H1 (cell line): ENCODE measurements at regions not wholly inside any gene's neighbourhood (a gene's known extent, or its start where the extent isn't known, plus 50 kb on each side); places are given as distances from the start of the nearest gene placed in this dataset.

Source experiments
- CTCF ChIA-PET: fragments of 300-600 bp; sonication (Branson Sonifier 250); formaldehyde crosslinking; loops from one replicate; lab custom pipeline; 2021; ENCODE audit not compliant: partially characterized antibody; lab: Charles Lee
- POLR2A ChIA-PET: fragments of 300-600 bp; sonication (Branson Sonifier 250); formaldehyde crosslinking; loops from one replicate; lab custom pipeline; 2021; ENCODE audit warnings: inconsistent platforms; ENCODE audit not compliant: partially characterized antibody; lab: Charles Lee
- DNase-seq, 2 experiments: peaks; one replicate each; pipeline versions ENCODE4 v3.0.0 to v3.0.0-alpha.2; 2010 to 2022; ENCODE audit warnings: low spot score in 2 of 2, low read depth in 1 of 2, mixed read lengths in 1 of 2
- FAIRE-seq: peaks from 2 replicates; lab custom pipeline; 2011; peaks lifted over from hg19 to GRCh38; lab: Jason Lieb, UNC
- H2AFZ ChIP-seq: 2 replicates; pipeline ENCODE4 v1.8.1; 2012; ENCODE audit warnings: low read length, inconsistent platforms
- H2AK5ac ChIP-seq: 2 replicates; pipeline ENCODE4 v1.6.1; 2013; ENCODE audit warnings: low read depth, low read length
- H2BK120ac ChIP-seq: replicated peaks from 2 replicates; pipeline ENCODE3; 2013; ENCODE audit warnings: low read depth, low read length, inconsistent platforms
- H2BK12ac ChIP-seq: 2 replicates; pipeline ENCODE4 v1.6.1; 2013; ENCODE audit warnings: low read depth, low read length
- H2BK15ac ChIP-seq: 2 replicates; pipeline ENCODE4 v1.6.1; 2013; ENCODE audit warnings: low read length
- H2BK20ac ChIP-seq: 2 replicates; pipeline ENCODE4 v1.6.1; 2013; ENCODE audit warnings: low read length
- H2BK5ac ChIP-seq: 2 replicates; pipeline ENCODE4 v1.6.1; 2013; ENCODE audit warnings: low read depth, low read length
- H3K14ac ChIP-seq: 2 replicates; pipeline ENCODE4 v1.6.1; 2013; ENCODE audit warnings: inconsistent platforms; ENCODE audit not compliant: insufficient read length
- H3K18ac ChIP-seq: 2 replicates; pipeline ENCODE4 v1.6.1; 2013; ENCODE audit warnings: low read length; ENCODE audit errors: extremely low read depth
- H3K23ac ChIP-seq: 2 replicates; pipeline ENCODE4 v1.6.1; 2013; ENCODE audit warnings: inconsistent platforms; ENCODE audit not compliant: insufficient read length
- H3K23me2 ChIP-seq: 2 replicates; pipeline ENCODE4 v1.6.1; 2013; ENCODE audit warnings: low read depth, low read length
- H3K27ac ChIP-seq: 2 replicates; pipeline ENCODE4 v1.6.1; 2011; ENCODE audit warnings: low read depth, low read length, inconsistent platforms
- H3K27me3 ChIP-seq, 4 experiments: replicated peaks in 1 of 4; 1 replicate in 1 of 4; 2 replicates in 3 of 4; pipeline versions ENCODE4 v1.6.1 to v1.8.1; 2011 to 2013; ENCODE audit warnings: low read length in 3 of 4, mild to moderate bottlenecking in 3 of 4, inconsistent platforms in 2 of 4, mixed read lengths in 2 of 4, moderate library complexity in 1 of 4; ENCODE audit not compliant: control insufficient read depth in 3 of 4, insufficient read depth in 3 of 4; ENCODE audit errors: extremely low read depth in 1 of 4
- H3K36me3 ChIP-seq, 4 experiments: 2 replicates each; pipeline versions ENCODE4 v1.6.1 to v1.8.1; 2011 to 2013; ENCODE audit warnings: mild to moderate bottlenecking in 4 of 4, low read length in 3 of 4, moderate library complexity in 2 of 4, control low read depth in 1 of 4, inconsistent platforms in 1 of 4; ENCODE audit not compliant: insufficient read depth in 4 of 4, control insufficient read depth in 2 of 4
- H3K4ac ChIP-seq: replicated peaks from 2 replicates; pipeline ENCODE3; 2013; ENCODE audit warnings: low read length, low read depth, mixed read lengths, inconsistent platforms; ENCODE audit not compliant: insufficient read length
- H3K4me1 ChIP-seq, 4 experiments: replicated peaks in 1 of 4; 1 replicate in 1 of 4; 2 replicates in 3 of 4; pipeline versions ENCODE4 v1.6.1 to v1.8.1; 2011 to 2013; ENCODE audit warnings: low read length in 3 of 4, inconsistent platforms in 2 of 4, mixed read lengths in 1 of 4; ENCODE audit not compliant: insufficient read depth in 4 of 4, control insufficient read depth in 3 of 4
- H3K4me2 ChIP-seq, 2 experiments: 2 replicates each; pipeline versions ENCODE4 v1.6.1 to v1.8.1; 2011 to 2013; ENCODE audit warnings: low read depth in 2 of 2, low read length in 2 of 2, control low read depth in 1 of 2, inconsistent platforms in 1 of 2, mild to moderate bottlenecking in 1 of 2; ENCODE audit not compliant: insufficient read depth in 1 of 2
- H3K4me3 ChIP-seq, 4 experiments: fragments of 200-600, 300-600 bp in 1 of 4; sonication (generic), shearing (Covaris generic), sonication (Bioruptor Twin) in 1 of 4; 2 replicates each; pipeline versions ENCODE4 v1.5.1 to v1.8.1; 2011 to 2016; ENCODE audit warnings: low read length in 4 of 4, low read depth in 3 of 4, control low read depth in 2 of 4, inconsistent platforms in 2 of 4, mild to moderate bottlenecking in 2 of 4, mixed read lengths in 1 of 4, moderate library complexity in 1 of 4; ENCODE audit not compliant: insufficient read depth in 2 of 4; ENCODE audit errors: extremely low read depth in 1 of 4
- H3K56ac ChIP-seq: replicated peaks from 2 replicates; pipeline ENCODE3; 2013; ENCODE audit warnings: low read depth, mild to moderate bottlenecking, mixed read lengths, low read length, inconsistent platforms; ENCODE audit not compliant: insufficient read length
- H3K79me1 ChIP-seq: 2 replicates; pipeline ENCODE4 v1.6.1; 2013; ENCODE audit warnings: low read depth, low read length, control low read depth
- H3K79me2 ChIP-seq, 2 experiments: 2 replicates each; pipeline versions ENCODE4 v1.6.1 to v1.8.1; 2012 to 2013; ENCODE audit warnings: low read length in 2 of 2, mild to moderate bottlenecking in 2 of 2, inconsistent platforms in 1 of 2; ENCODE audit not compliant: insufficient read depth in 2 of 2, control insufficient read depth in 1 of 2
- H3K9ac ChIP-seq, 4 experiments: replicated peaks in 1 of 4; 1 replicate in 1 of 4; 2 replicates in 3 of 4; pipeline versions ENCODE4 v1.6.1 to v1.8.1; 2011 to 2013; ENCODE audit warnings: low read depth in 3 of 4, low read length in 3 of 4, control low read depth in 2 of 4, mild to moderate bottlenecking in 2 of 4, moderate library complexity in 2 of 4, inconsistent platforms in 1 of 4; ENCODE audit errors: extremely low read depth in 1 of 4
- H3K9me3 ChIP-seq, 2 experiments: 2 replicates each; pipeline versions ENCODE4 v1.6.1 to v1.8.1; 2012 to 2013; ENCODE audit warnings: mild to moderate bottlenecking in 2 of 2, moderate library complexity in 2 of 2, control low read depth in 1 of 2, inconsistent platforms in 1 of 2, low read depth in 1 of 2, low read length in 1 of 2, mixed read lengths in 1 of 2; ENCODE audit not compliant: insufficient read depth in 2 of 2
- H4K20me1 ChIP-seq, 2 experiments: replicated peaks in 1 of 2; 2 replicates each; pipeline versions ENCODE3 to v1.8.1; 2011 to 2013; ENCODE audit warnings: inconsistent platforms in 2 of 2, low read length in 2 of 2, mild to moderate bottlenecking in 1 of 2; ENCODE audit not compliant: insufficient read depth in 2 of 2, control insufficient read depth in 1 of 2
- H4K5ac ChIP-seq: 2 replicates; pipeline ENCODE4 v1.6.1; 2013; ENCODE audit warnings: low read length, low read depth, mixed read lengths, inconsistent platforms; ENCODE audit not compliant: insufficient read length
- H4K8ac ChIP-seq: 2 replicates; pipeline ENCODE4 v1.8.0; 2013; ENCODE audit warnings: mild to moderate bottlenecking, moderate library complexity, low read length, inconsistent platforms; ENCODE audit not compliant: insufficient read depth; ENCODE audit errors: extremely low read depth
- H4K91ac ChIP-seq: replicated peaks from 2 replicates; pipeline ENCODE3; 2013; ENCODE audit warnings: low read length, mixed read lengths, inconsistent platforms; ENCODE audit not compliant: insufficient read length
- BCL11A ChIP-seq, 2 experiments: IDR thresholded peaks; one replicate each; pipeline ENCODE4 v1.6.1; 2011; ENCODE audit warnings: low read depth in 2 of 2, low read length in 2 of 2, mild to moderate bottlenecking in 2 of 2
- CEBPB ChIP-seq: IDR thresholded peaks from 2 replicates; pipeline ENCODE4 v1.6.1; 2012; ENCODE audit warnings: low read depth, low read length
- SP1 ChIP-seq: IDR thresholded peaks from 2 replicates; pipeline ENCODE4 v1.6.1; 2011; ENCODE audit warnings: low read depth, low read length
- SP2 ChIP-seq: IDR thresholded peaks from 2 replicates; pipeline ENCODE4 v1.6.1; 2012; ENCODE audit warnings: mild to moderate bottlenecking, low read length, inconsistent platforms
- SUZ12 ChIP-seq: fragments of 200-600 bp; sonication (generic); IDR thresholded peaks from 2 replicates; pipeline ENCODE4 v1.6.1; 2012; ENCODE audit warnings: mild to moderate bottlenecking, inconsistent platforms, low read length, moderate library complexity, mixed read lengths
- TAF1 ChIP-seq: IDR thresholded peaks from 2 replicates; pipeline ENCODE4 v1.6.1; 2011; ENCODE audit warnings: mild to moderate bottlenecking, low read depth, low read length

- H2BK12ac ChIP-seq = no peak overlapping the region
- H3K79me2 ChIP-seq = no peaks in the 10 kb centered on the region
- no peaks in the 10 kb centered on the region; the same call in 1 of the 2 replicates for H3K23me2 ChIP-seq
- H3K23ac ChIP-seq = no peak overlapping the region
- H3K9ac ChIP-seq = no peak overlapping the region
- H3K4me3 ChIP-seq = no peak overlapping the region
- no peak for DNase-seq
- H3K56ac ChIP-seq = no peak overlapping the region
- no peaks in the 10 kb centered on the region; a peak in 1 of 7 replicates for H3K4me1 ChIP-seq
- no peaks in the 10 kb centered on the region for H3K27me3 ChIP-seq
- H3K4ac ChIP-seq = no peak overlapping the region
- no peak overlapping the region for H2BK15ac ChIP-seq
- H2AK5ac ChIP-seq = no peak overlapping the region
- ChIA-PET POLR2A (no interaction called here), CTCF (interaction anchor here (1.2 to 2.4 kb wide), 5 partner anchors 16 to 144 kb away, joined by 3 to 10 read pairs (median 5); no protein-coding TSS in a partner anchor)
- no peaks in the 10 kb centered on the region for H3K9me3 ChIP-seq
- no peak overlapping the region for H3K18ac ChIP-seq
- H2BK5ac ChIP-seq = no peak overlapping the region
- H3K4me2 ChIP-seq = no peak overlapping the region
- peak overlapping the region; percentile 86; the same call in 1 of the 2 replicates for H2AFZ ChIP-seq
- no peak overlapping the region for H4K5ac ChIP-seq
- H3K79me1 ChIP-seq = no peaks in the 10 kb centered on the region
- H4K8ac ChIP-seq = no peak overlapping the region
- no peaks in the 10 kb centered on the region for H4K20me1 ChIP-seq
- no peak overlapping the region for H3K27ac ChIP-seq
- H3K14ac ChIP-seq = no peak overlapping the region
- no peak overlapping the region for H2BK120ac ChIP-seq
- TF ChIP-seq BCL11A (IDR thresholded peaks at IDR 0.05; ENCODE audit: low read depth in 2 of 2, low read length in 2 of 2) (no peak), SP1 (no peak), CEBPB (no peak), SP2 (no peak), TAF1 (no peak), SUZ12 (no peak)
- H2BK20ac ChIP-seq = no peak overlapping the region
- H4K91ac ChIP-seq = no peak overlapping the region
- peak; percentile 45 for FAIRE-seq
- no peaks in the 10 kb centered on the region for H3K36me3 ChIP-seq
Observed at GRCh38 chr2:136058262-136058661, 59.7 kb downstream of the CXCR4 start.
